CD4-positive, alpha-beta T cell treated with Interleukin-4 for 1 hour (primary cell): ENCODE measurements at regions not wholly inside any gene's neighbourhood (a gene's known extent, or its start where the extent isn't known, plus 50 kb on each side); places are given as distances from the start of the nearest gene placed in this dataset.

Source experiments
- DNase-seq, 2 donors: peaks; one replicate each; pipeline ENCODE4 v3.0.0-alpha.2; 2020 to 2022

DNA sequence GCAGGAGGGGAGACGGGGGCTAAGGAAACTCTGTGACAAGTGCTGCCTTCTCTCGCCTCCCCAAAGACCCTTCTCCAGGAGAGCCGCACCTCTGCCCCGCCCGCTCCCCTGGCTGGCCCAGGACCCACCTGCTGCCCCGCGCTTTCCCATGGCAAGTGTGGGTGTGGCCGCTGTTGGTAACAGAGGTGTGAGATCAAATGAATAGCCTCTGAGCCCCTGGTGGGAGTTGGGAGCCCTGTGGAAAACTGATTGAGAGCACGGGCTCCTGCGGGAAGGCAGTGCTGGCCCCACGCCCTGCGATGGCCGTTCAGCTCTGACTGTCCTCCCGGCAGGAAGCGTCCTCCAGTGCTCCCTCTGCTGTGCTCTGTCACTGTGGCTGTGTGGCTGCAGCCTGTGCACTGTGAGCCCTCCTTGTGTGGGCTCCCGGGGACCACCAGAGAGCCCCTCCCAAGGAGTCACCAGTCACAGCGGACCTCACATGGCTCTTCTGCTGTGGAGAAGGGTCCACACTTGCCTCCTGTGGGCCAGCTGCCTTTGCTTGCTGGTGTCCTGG, 1275.9 kb downstream of the BRD1 start:
- DNase-seq: no peak

GRCh38 chr22:48551061-48551460, 1276.6 kb downstream of the BRD1 start:
- DNase-seq: no peak

DNA sequence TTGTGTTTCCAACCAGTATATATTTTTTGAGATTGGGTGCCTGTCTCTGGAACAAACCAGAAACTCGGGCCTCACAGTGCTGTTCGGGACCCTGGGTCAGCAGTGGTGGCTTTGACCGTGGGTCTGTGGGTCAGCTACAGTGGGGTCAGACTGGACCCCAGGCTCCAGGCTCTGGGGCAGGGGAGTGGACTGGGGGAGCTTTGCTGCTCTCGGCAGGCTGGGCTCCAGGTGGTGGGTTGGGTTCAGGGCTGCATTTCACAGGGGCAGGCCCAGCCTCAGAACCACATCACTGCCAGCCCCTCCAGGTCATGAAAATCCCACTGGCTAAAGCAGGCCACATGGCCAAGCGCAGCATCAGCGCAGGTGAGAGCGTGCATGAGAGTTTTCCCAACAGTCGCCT, 1279.3 kb downstream of the BRD1 start:
- DNase-seq: no peak

DNA sequence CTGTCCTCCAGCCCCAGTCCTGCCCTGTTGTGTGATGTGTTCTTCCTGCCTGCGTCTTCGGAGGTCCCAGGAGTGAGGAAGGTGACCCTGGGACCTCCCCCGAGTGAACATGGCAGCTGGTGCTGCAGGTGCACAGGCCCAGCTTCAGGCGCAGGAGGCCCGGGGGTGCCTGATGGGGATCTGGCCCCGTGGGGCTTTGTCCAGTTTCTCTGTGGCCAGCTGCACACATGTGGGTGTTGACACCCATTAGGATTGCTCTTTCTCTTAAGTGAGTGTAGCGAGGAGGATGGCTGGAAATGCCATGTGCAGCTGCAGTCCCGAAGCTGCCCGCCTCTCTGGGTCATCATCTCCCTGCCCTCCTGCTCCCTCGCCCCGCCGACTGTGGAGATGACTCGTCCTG, 1279.7 kb downstream of the BRD1 start:
- DNase-seq: no peak

GRCh38 chr22:48546653-48547424, 1280.8 kb downstream of the BRD1 start:
- DNase-seq: no peak

DNA sequence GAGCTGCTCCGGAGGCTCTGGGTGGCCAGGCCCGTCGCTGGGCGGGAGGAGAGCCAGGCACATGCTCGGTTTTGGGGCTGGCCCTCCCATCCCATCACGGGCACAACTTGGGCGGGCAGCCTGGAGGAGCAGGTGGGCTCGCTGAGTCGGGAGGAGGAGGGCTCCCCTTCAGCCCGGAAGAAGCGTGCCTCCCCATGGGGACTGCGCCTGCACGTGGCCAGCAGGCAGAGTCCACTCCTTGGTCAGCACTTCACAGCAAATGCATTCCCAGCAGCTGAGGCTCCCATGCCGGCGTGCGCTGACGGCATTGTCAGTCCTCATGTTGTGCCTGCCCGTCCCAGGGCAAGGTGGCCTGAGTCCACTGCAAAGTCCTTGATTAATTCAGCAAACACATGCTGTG, 1281.7 kb downstream of the BRD1 start:
- DNase-seq: no peak

DNA sequence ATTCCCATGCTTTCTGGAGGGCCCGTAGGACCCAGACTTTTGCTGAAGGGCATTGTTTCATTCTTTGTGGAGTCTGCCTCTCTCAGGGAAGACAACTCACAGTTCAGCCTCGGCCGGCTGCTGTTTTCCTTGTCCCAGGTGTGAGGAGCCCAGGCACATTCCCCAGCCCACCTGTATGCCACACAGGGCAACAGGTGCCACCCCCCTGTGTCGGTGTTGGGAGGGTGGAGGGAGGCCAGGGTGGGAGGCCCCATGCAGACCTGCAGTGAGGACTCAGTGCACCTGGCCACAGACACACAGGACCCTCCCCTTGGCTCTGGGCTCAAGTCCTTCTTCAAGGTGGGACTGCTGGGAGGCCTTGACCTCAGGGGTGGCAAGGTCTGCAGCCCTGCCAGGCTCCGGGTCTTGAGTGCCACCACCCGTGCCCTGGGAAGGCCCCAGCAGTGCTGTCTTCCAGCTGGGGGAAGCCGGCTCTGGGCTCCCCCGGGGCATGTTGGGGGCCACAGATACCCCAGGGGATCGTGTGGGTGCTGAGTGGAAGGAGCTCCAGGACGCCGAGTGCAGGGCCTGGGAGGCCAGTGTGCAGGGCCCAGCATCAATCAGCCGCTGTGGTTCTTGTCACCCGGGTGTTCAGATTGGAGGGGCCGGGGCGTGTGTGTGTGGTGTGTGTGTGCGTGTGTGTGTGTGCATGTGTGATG, 1286.1 kb downstream of the BRD1 start:
- DNase-seq: no peak

- no peak for DNase-seq
Measured at GRCh38 chr22:48539261-48539660, 1288.4 kb downstream of the BRD1 start.

DNA sequence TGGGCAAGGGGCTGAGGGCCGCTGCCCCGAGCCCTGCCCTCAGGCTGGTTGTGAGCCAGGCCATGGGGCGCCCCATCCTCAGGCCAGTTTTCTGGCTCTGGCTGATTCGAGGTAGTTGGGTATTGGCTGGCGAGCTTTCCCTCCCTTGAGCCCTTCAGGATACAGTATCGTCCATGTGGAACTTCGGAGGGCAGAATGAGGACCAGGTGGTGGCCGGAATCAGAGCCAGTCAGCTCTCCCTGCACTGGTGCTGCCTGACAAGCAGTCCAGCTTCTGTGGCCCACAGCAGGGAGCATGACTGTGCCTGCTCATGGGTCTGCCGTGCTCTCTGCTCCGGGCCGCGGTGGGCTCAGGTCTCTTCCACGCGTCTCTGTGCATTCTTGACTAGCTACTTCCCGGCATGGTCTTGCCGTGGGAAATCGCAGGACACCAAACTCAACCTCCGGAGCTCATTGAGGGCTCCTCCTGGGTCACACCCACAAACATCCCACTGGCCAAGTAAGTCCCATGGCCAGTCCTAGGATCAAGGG, 1289.3 kb downstream of the BRD1 start:
- no peak for DNase-seq

GRCh38 chr22:48537343-48537680, 1290.4 kb downstream of the BRD1 start:
- DNase-seq: no peak

DNA sequence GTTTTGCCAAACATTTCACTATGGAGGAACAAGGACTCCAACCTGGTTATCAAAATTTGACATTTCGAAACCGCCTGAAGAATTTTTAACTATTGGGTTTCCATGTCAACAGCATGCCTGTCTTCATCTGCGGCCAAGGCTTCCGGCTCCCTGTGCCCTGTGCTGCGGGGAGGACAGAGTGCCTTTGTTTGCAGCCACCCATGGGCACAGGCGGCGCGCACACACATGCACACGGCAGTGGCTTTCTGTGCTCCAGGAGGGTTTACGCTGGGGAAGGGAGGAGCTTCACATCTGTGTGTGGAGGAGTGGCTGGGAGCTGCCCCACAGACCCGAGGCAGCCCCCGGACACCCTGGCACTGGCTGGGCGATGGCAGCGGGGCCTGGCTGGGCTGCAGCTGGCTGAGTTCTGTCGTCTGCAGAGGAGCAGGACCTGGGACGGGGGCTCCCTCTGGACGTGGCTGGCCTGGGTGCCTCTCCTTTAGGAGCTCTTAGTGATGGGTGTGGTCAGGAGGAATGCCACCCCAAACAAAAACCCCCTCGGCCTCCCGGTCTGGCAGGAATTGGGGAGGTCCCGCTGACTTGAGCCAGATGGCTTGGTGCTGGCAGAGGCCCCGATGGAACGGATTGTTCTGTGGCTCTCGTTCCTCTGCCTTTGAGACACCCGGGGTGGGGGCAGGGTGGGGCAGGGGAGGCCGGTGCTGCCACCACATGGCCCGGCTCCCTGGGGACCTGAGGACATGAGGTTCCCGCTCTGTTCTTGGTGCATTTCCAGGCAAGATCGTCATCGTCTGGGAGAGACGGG, 1290.9 kb downstream of the BRD1 start:
- no peak for DNase-seq

DNA sequence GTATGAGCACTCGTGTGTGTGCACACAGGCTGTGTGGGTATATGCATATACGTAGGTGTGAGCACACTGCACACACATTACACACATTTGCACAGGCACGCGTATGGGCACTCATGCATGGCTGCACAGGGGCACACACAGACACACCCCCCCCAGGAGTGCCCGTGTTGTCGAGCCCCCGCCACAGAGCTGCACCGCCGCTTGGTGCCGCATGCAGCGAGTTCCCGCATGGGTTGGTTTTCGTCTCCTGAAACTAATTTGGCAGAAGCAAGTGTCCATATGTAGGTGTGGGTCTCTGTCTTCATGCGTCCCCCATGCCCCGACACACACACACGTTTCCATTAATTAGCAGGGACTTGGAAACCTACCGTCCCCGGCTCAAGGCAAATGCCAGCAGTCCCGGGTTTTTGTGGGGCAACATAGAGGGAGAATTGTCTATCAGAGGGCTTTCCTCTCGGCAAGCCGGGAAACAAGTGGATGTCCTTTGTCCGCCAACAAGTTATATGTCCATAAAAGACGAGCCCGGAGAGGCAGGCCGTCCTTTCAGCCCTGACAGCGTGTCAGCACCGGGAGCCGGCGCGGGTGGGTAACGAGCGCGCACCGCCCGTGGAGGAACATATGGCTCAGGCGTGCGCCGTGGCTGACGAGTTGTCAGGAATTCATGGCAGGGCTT, 1291.7 kb downstream of the BRD1 start:
- no peak for DNase-seq

DNA sequence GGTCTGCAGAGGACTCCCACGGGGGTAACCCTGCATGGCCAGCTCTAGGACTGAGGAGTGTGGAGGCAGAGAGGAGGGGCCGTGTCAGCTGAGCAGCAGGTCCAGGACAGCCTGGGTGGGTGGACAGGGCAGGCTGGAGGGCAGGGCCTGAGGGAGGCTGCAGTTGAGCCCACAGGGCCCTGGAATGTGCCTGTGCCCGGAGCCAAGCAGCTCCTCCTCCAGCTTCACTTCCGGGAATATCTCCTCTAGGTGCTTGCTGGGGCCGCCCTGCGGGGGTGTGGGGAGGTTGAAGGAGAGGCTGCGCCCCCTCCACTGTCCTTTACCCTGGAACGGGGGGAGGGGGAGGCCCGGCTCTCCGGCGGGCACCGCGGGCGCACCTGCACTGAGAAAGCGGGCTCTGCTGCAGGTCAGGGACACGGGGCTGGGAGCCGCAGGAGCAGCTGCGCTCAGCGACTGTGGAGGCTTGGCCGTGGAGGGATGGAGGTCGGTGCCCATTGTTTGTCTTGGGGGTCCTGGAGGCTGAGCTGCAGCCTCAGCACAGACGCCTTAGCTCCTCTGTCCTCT, 1293.2 kb downstream of the BRD1 start:
- no peak for DNase-seq

GRCh38 chr22:48532986-48533385, 1294.7 kb downstream of the BRD1 start:
- no peak for DNase-seq

- DNase-seq: no peak
Measured at GRCh38 chr22:48531761-48532435, 1295.8 kb downstream of the BRD1 start.

DNA sequence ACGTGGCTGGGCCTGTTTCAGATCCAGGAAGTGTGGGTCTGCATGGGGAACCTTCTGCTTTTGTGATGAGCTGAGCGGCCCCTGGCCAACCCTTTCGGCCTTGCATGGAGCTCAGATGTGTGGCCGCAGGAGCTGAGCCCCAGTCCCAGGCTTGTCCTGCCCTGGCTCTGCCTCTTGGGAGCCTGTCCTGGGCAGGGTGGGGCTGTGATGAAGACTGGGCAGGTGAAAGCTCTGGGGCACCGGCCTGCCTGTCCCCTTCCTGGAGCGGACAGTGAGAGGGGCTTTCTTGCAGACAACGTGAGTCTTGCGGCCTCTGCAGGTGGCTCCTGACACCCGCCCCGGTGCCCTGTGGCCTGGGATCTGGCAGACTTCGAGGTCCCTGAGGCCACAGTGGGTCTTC, 1296.6 kb downstream of the BRD1 start:
- DNase-seq: no peak

DNA sequence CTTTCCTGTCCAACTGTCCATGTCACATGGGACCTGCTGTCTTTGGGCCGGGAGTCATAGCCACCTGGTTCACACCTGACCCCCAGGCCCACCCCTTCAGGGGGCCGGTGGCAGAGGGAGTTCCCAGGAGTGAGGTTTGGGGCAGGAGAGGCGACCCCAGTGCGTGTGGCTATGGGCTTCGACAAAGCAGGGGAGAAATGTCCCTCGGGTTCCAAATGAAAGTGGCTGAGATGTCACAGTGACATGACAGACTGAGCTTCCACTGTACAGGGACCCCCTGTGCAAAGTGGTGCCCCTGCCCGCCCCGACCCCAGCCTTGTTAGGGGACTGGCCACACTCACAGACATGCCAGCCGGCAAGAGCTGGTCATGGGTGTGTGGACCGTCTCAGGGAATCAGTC, 1297.0 kb downstream of the BRD1 start:
- no peak for DNase-seq

DNA sequence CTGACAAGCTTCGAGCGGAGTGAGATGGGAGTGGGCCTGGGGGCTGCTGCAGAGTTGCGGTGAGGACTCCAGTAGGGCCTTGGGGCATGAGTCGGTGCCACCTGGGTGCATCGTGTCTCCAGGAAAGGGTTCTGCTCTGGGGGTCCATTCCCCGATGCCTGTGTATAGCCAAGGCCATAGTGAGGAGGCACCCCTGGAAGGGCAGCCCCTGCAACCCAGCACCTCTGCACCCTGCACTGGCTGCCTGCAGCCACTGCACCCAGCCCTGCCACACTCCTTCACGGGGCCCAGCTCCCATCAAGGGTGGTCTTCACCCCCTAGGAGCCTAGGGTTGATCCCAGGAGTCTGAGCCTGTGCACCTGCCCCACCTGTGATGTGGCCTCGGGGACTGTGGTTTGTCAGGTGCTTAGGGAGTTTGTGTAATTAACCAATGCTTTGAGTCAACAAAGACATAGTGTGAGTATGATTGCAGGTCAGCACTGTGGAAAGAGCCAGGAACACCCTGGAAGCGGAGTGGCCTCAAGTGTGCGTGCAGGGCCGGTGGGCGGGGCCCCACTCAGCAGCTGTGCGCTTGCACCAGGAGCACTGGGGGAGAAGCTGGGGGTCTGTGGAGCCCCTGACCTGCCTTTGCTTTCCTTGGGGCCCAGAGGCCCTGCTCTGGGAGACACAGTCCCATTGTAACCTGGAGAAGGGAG, 1299.3 kb downstream of the BRD1 start:
- DNase-seq: no peak

DNA sequence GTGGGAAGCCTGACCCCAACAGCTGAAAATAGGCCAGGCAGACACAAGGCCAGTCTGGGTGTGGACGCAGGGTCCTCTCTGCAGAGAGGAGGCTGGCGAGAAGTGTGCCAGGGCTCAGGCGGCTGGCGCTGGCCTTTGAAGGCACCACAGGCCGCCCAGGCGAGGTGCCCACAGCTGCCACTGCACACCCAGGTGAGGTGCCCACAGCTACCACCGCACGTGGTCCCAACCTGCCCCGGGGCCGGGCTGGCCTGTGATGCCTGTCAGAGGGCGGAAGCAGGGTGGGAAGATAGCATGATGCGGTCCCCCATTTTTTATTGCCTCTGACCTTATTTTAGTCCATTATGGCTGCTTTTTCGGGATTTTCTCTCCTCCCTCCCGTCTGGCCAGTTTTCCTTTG, 1303.9 kb downstream of the BRD1 start:
- DNase-seq: no peak

- DNase-seq: no peak
Measured at GRCh38 chr22:48523091-48523490, 1304.6 kb downstream of the BRD1 start.

GRCh38 chr22:48522271-48522670, 1305.4 kb downstream of the BRD1 start:
- DNase-seq: no peak
